SK-N-SH (cell line): ENCODE measurements at regions not wholly inside any gene's neighbourhood (a gene's known extent, or its start where the extent isn't known, plus 50 kb on each side); places are given as distances from the start of the nearest gene placed in this dataset.

ENCODE experiments used
- CTCF ChIA-PET: fragments of 300-600, 350-600 bp; formaldehyde crosslinking; extraction: SDS; loops from one replicate; lab custom pipeline; 2021; lab: Yijun Ruan, JAX
- POLR2A ChIA-PET: fragments of 350-600 bp; sonication (Branson Sonifier 250); formaldehyde crosslinking; extraction: SDS; loops from one replicate; lab custom pipeline; 2020; ENCODE audit warnings: antibody characterized with exemption, inconsistent platforms; lab: Yijun Ruan, JAX
- DNase-seq: peaks from one replicate; pipeline ENCODE4 v3.0.0; 2012
- H2AFZ ChIP-seq: fragments of 200-600 bp; sonication (generic); 2 replicates; pipeline ENCODE4 v1.8.1; 2016; ENCODE audit warnings: antibody characterized with exemption, mild to moderate bottlenecking, low read depth
- H3F3A ChIP-seq: fragments of 200-600 bp; sonication (generic); replicated peaks from 2 replicates; pipeline ENCODE3; 2016; ENCODE audit warnings: antibody characterized with exemption, mild to moderate bottlenecking; ENCODE audit not compliant: insufficient read depth
- H3K27ac ChIP-seq, 2 experiments: fragments of 200-500 bp in 1 of 2; fragments of 200-600 bp in 1 of 2; sonication (Bioruptor generic) in 1 of 2; sonication (generic), shearing (Covaris generic) in 1 of 2; 2 replicates each; pipeline versions ENCODE4 v1.5.1 to v1.6.1; 2014 to 2016; ENCODE audit warnings: low read depth in 2 of 2, inconsistent platforms in 1 of 2, low read length in 1 of 2, mild to moderate bottlenecking in 1 of 2, mixed read lengths in 1 of 2
- H3K27me3 ChIP-seq: fragments of 200-600 bp; sonication (generic), shearing (Covaris generic); 2 replicates; pipeline ENCODE4 v1.6.1; 2016; ENCODE audit warnings: mixed run types; ENCODE audit not compliant: insufficient read depth
- H3K36me3 ChIP-seq, 2 experiments: fragments of 200-500 bp in 1 of 2; fragments of 200-600 bp in 1 of 2; sonication (Bioruptor generic) in 1 of 2; sonication (generic) in 1 of 2; replicated peaks in 1 of 2; 2 replicates each; pipeline versions ENCODE3 to v1.5.1; 2014 to 2016; ENCODE audit warnings: low read length in 1 of 2, mild to moderate bottlenecking in 1 of 2; ENCODE audit not compliant: insufficient read depth in 2 of 2, control insufficient read depth in 1 of 2
- H3K4me1 ChIP-seq, 2 experiments: fragments of 200-500 bp in 1 of 2; fragments of 200-600 bp in 1 of 2; sonication (Bioruptor generic) in 1 of 2; sonication (generic), shearing (Covaris generic) in 1 of 2; 2 replicates each; pipeline versions ENCODE4 v1.5.1 to v1.6.1; 2014 to 2016; ENCODE audit warnings: low read depth in 1 of 2, low read length in 1 of 2, mixed run types in 1 of 2; ENCODE audit not compliant: insufficient read depth in 2 of 2, control insufficient read depth in 1 of 2
- H3K4me2 ChIP-seq: fragments of 200-600 bp; sonication (generic), shearing (Covaris generic); 2 replicates; pipeline ENCODE4 v1.6.1; 2017; ENCODE audit warnings: mixed run types
- H3K4me3 ChIP-seq, 2 experiments: fragments of 200-500 bp in 1 of 2; fragments of 200-600 bp in 1 of 2; sonication (Bioruptor generic) in 1 of 2; sonication (generic), shearing (Covaris generic) in 1 of 2; 2 replicates each; pipeline versions ENCODE4 v1.5.1 to v1.8.1; 2014 to 2016; ENCODE audit warnings: low read depth in 2 of 2, inconsistent platforms in 1 of 2, low read length in 1 of 2, mild to moderate bottlenecking in 1 of 2, mixed read lengths in 1 of 2, moderate library complexity in 1 of 2
- H3K79me2 ChIP-seq: fragments of 200-600 bp; sonication (generic); 2 replicates; pipeline ENCODE4 v1.8.1; 2017; ENCODE audit warnings: mild to moderate bottlenecking; ENCODE audit not compliant: insufficient read depth
- H3K9ac ChIP-seq: fragments of 200-600 bp; sonication (generic); 2 replicates; pipeline ENCODE4 v1.6.1; 2017; ENCODE audit warnings: mixed run types
- H3K9me2 ChIP-seq: fragments of 200-600 bp; sonication (generic); 2 replicates; pipeline ENCODE4 v1.6.1; 2017; ENCODE audit warnings: mixed run types
- H3K9me3 ChIP-seq: fragments of 200-600 bp; sonication (generic); 2 replicates; pipeline ENCODE4 v1.6.1; 2017; ENCODE audit warnings: mixed run types, mild to moderate bottlenecking, moderate library complexity
- H4K20me1 ChIP-seq: fragments of 200-600 bp; sonication (generic); 2 replicates; pipeline ENCODE4 v1.6.1; 2017; ENCODE audit warnings: mild to moderate bottlenecking, mixed run types; ENCODE audit not compliant: insufficient read depth
- FOXJ3 ChIP-seq: sonication (generic); formaldehyde crosslinking; IDR thresholded peaks from 2 replicates; pipeline ENCODE4 v1.5.1; 2020; ENCODE audit warnings: mild to moderate bottlenecking, missing genetic modification reagents
- GATA2 ChIP-seq: sonication (generic); formaldehyde crosslinking; IDR thresholded peaks from 2 replicates; pipeline ENCODE4 v1.5.0; 2020; ENCODE audit warnings: mild to moderate bottlenecking, missing genetic modification reagents
- NFIC ChIP-seq: IDR thresholded peaks from 2 replicates; pipeline ENCODE4 v1.4.0; 2012; ENCODE audit warnings: borderline replicate concordance
- RCOR1 ChIP-seq: fragments of 150-350 bp; IDR thresholded peaks from 2 replicates; pipeline ENCODE4 v1.6.1; 2017; ENCODE audit warnings: antibody characterized with exemption, low read length
- TCF12 ChIP-seq: IDR thresholded peaks from 2 replicates; pipeline ENCODE4 v1.4.0; 2012
- TEAD4 ChIP-seq: IDR thresholded peaks from 2 replicates; pipeline ENCODE4 v1.4.0; 2012; ENCODE audit warnings: mild to moderate bottlenecking, borderline replicate concordance; ENCODE audit not compliant: insufficient read depth
- WGBS: methylation state at CpG from one replicate; pipeline ENCODE4 v1.1.6; 2017; ENCODE audit warnings: low lambda C conversion rate; 5-methylcytosine and 5-hydroxymethylcytosine counted together
- small RNA-seq, 7 experiments: library from RNA; depleted of rRNA; stranded (forward); fragments of <200 nt; gene quantifications; one replicate each; pipeline ENCODE3, GENCODE V24; 2012
- TF ChIP-seq, protein P1 (sequence below): fragments of 150-350 bp; IDR thresholded peaks from 2 replicates; pipeline ENCODE4 v1.6.1; 2017; ENCODE audit warnings: antibody characterized with exemption, low read length, low read depth, borderline replicate concordance
- TF ChIP-seq, protein P2 (sequence below): IDR thresholded peaks from 2 replicates; pipeline ENCODE4; 2012

DNA sequence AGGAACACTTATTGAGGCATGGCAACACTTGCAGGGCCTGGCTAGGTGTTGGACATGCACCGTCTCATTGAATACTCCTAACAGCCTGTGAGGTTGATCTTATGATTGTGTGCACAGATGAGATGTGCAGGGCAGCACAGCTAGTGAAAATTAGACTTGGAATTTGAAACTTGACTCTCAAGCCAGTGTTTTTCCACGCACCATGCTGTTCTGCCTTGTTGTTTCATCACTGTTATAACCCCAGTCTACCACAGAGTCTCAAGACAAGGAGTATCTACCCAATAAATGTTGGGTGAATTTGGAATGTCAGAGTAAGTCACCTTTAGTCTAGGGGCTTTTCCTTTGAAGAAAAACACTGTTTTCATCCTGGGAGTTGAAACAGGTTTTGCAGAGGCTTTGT lies 55.8 kb upstream of the LRIG3 start:
- DNase-seq, result no peak
- Histone ChIP-seq H4K20me1 (no peaks in the 10 kb centered on the region), H3K9me3 (no peaks in the 10 kb centered on the region), H3K9me2 (no peaks in the 10 kb centered on the region), H3F3A (no peaks in the 10 kb centered on the region)
- TF ChIP-seq FOXJ3 (CRISPR knock-in tag) (no peak), RCOR1 (no peak), TEAD4 (no peak), TCF12 (no peak), NFIC (no peak), GATA2 (CRISPR knock-in tag) (no peak)
- TF ChIP-seq, protein P1, sequence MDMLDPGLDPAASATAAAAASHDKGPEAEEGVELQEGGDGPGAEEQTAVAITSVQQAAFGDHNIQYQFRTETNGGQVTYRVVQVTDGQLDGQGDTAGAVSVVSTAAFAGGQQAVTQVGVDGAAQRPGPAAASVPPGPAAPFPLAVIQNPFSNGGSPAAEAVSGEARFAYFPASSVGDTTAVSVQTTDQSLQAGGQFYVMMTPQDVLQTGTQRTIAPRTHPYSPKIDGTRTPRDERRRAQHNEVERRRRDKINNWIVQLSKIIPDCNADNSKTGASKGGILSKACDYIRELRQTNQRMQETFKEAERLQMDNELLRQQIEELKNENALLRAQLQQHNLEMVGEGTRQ, result no peak
- TF ChIP-seq, protein P2, sequence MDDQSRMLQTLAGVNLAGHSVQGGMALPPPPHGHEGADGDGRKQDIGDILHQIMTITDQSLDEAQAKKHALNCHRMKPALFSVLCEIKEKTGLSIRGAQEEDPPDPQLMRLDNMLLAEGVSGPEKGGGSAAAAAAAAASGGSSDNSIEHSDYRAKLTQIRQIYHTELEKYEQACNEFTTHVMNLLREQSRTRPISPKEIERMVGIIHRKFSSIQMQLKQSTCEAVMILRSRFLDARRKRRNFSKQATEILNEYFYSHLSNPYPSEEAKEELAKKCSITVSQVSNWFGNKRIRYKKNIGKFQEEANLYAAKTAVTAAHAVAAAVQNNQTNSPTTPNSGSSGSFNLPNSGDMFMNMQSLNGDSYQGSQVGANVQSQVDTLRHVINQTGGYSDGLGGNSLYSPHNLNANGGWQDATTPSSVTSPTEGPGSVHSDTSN, result no peak
- TF ChIP-seq, all 33 proteins: peak for 0
- H3K27me3 ChIP-seq, result no peaks in the 10 kb centered on the region; the same call in 1 of the 2 replicates
- H3K9ac ChIP-seq, result no peak overlapping the region
- H3K79me2 ChIP-seq, result no peaks in the 10 kb centered on the region
- H3K36me3 ChIP-seq, result no peaks in the 10 kb centered on the region
- no peak overlapping the region for H3K27ac ChIP-seq
- no peak overlapping the region for H3K4me3 ChIP-seq
- no peak overlapping the region for H3K4me2 ChIP-seq
- no peaks in the 10 kb centered on the region for H3K4me1 ChIP-seq
- POLR2A ChIA-PET, result no interaction called here
- CTCF ChIA-PET, result no interaction called here
- WGBS, result 14% methylated on average over 2 of the region's 2 CpGs
- no peak overlapping the region for H2AFZ ChIP-seq

Small RNA genes in the stretch of these regions (small RNA-seq; reads per million reads assigned to genes)
- gene RNU6-279P, result 0 reads per million in 7 experiments
- 0 reads per million in 7 experiments for gene RNU6-871P
